GM21786 (cell line): ENCODE measurements at regions not wholly inside any gene's neighbourhood (a gene's known extent, or its start where the extent isn't known, plus 50 kb on each side); places are given as distances from the start of the nearest gene placed in this dataset.

ENCODE experiments used
- ATAC-seq: cut with Tn5 transposase; IDR thresholded peaks from one replicate; pipeline ENCODE4 v1.9.1; 2021; ENCODE audit not compliant: unreplicated experiment

- no peak for ATAC-seq
Measured at GRCh38 chr2:220036431-220036830, 409.0 kb downstream of the SLC4A3 start.

- no peak for ATAC-seq
Measured at GRCh38 chr2:220040346-220040745, 412.9 kb downstream of the SLC4A3 start.

- ATAC-seq = no peak
Measured at GRCh38 chr2:220041447-220041846, 414.0 kb downstream of the SLC4A3 start.

GRCh38 chr2:220043155-220043989 is 415.9 kb downstream of the SLC4A3 start:
- ATAC-seq = no peak

GRCh38 chr2:220043990-220044335 is 416.5 kb downstream of the SLC4A3 start:
- ATAC-seq = no peak

- no peak for ATAC-seq
Measured at GRCh38 chr2:220044383-220044782, 417.0 kb downstream of the SLC4A3 start.

- no peak for ATAC-seq
Measured at GRCh38 chr2:220046507-220046906, 419.1 kb downstream of the SLC4A3 start.

GRCh38 chr2:220051716-220052115 is 424.3 kb downstream of the SLC4A3 start:
- ATAC-seq = no peak

GRCh38 chr2:220053919-220054318 is 426.5 kb downstream of the SLC4A3 start:
- no peak for ATAC-seq

- ATAC-seq = no peak
Measured at GRCh38 chr2:220057391-220057790, 430.0 kb downstream of the SLC4A3 start.

GRCh38 chr2:220057916-220058315 is 430.5 kb downstream of the SLC4A3 start:
- ATAC-seq = no peak

GRCh38 chr2:220064111-220065030 is 436.9 kb downstream of the SLC4A3 start:
- ATAC-seq = no peak

GRCh38 chr2:220065581-220065980 is 438.2 kb downstream of the SLC4A3 start:
- no peak for ATAC-seq

- no peak for ATAC-seq
Measured at GRCh38 chr2:220068846-220069245, 441.4 kb downstream of the SLC4A3 start.

- no peak for ATAC-seq
Measured at GRCh38 chr2:220070349-220070748, 442.9 kb downstream of the SLC4A3 start.

GRCh38 chr2:220071696-220072095 is 444.3 kb downstream of the SLC4A3 start:
- ATAC-seq = no peak

- ATAC-seq = no peak
Measured at GRCh38 chr2:220072669-220073220, 445.3 kb downstream of the SLC4A3 start.

- no peak for ATAC-seq
Measured at GRCh38 chr2:220075835-220076234, 448.4 kb downstream of the SLC4A3 start.

- no peak for ATAC-seq
Measured at GRCh38 chr2:220076734-220077133, 449.3 kb downstream of the SLC4A3 start.

- no peak for ATAC-seq
Measured at GRCh38 chr2:220077488-220077887, 450.1 kb downstream of the SLC4A3 start.

GRCh38 chr2:220078439-220078838 is 451.0 kb downstream of the SLC4A3 start:
- ATAC-seq = no peak

GRCh38 chr2:220079595-220079994 is 452.2 kb downstream of the SLC4A3 start:
- no peak for ATAC-seq
